GM19452 (cell line): ENCODE measurements at regions not wholly inside any gene's neighbourhood (a gene's known extent, or its start where the extent isn't known, plus 50 kb on each side); places are given as distances from the start of the nearest gene placed in this dataset.
"Not testable (repeated sequence)": the region's sequence is repeated elsewhere in the genome, so short reads cannot be mapped to it uniquely, and the experiment has no call there.

Experiments
- ATAC-seq: cut with Tn5 transposase; IDR thresholded peaks from one replicate; pipeline ENCODE4 v1.9.1; 2021; ENCODE audit not compliant: unreplicated experiment

DNA sequence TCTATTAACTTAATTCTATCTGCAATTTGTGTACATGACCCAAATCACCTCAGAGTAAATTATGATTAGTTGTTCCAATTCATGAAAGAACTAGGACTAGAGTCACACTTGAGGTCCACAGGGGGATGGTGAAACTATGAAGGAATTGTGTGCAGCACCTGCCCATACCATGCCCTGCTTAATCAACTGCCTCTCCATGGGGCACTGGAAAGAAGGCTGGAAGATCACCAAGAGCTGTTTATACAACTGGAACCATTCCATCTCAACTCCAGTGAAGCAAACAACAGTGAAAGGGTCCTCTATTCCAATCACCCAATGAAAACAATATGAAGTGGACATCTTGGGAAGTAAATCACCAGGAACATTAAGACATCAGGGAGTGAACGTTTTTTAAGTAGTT, 98.7 kb upstream of the SEMA3D start:
- no peak for ATAC-seq

- ATAC-seq: no peak
These were observed 88.3 kb upstream of the SEMA3D start for GRCh38 chr7:85275204-85275603.

DNA sequence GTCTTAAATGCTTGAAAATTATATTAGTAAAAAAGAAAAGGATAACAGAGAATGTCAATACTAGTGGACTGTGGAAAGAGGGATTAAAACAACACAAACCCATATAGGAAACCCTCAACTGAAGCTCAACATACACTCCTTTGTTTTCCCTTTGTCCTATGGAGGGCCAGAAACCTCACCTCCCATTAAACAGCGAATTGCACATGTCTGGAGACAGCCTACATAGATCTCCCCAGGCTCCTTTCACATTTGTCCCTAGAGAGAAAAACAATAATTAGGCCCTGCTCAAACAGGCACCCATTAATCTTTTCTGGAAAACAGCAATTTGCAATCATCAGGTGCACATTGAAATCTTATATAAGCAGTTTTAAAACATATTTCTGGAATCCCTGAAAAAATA, 87.6 kb upstream of the SEMA3D start:
- no peak for ATAC-seq

- ATAC-seq: no peak
These were observed 76.0 kb upstream of the SEMA3D start for GRCh38 chr7:85262891-85263290.

DNA sequence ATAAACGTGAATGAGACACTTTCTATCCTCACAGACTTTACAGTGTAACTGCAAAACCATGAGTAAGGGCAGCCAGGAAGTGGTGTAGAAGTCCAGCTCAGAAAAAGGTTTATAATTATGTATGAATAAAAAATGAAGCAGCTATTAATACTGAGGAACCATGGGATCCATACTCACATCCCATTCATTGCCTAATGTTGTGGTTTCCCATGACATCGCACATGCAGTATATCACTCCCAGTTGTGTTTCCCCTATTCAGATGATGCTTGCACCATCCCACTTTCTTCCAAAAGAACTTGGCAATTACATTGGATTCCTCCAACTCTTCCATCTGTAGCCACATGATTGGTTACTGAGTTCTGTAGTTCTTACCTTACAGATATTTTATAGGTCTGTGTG, 74.5 kb upstream of the SEMA3D start:
- ATAC-seq: no peak

DNA sequence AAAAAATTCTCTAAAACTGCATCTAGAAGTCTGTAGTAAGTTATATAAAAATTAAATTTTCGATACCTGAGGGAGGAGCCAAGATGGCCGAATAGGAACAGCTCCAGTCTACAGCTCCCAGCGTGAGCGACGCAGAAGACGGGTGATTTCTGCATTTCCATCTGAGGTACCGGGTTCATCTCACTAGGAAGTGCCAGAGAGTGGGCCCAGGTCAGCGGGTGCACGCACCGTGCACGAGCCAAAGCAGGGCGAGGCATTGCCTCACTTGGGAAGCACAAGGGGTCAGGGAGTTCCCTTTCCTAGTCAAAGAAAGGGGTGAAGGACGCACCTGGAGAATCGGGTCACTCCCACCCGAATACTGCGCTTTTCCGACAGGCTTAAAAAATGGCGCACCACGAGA, 62.9 kb upstream of the SEMA3D start:
- not testable (repeated sequence) for ATAC-seq

DNA sequence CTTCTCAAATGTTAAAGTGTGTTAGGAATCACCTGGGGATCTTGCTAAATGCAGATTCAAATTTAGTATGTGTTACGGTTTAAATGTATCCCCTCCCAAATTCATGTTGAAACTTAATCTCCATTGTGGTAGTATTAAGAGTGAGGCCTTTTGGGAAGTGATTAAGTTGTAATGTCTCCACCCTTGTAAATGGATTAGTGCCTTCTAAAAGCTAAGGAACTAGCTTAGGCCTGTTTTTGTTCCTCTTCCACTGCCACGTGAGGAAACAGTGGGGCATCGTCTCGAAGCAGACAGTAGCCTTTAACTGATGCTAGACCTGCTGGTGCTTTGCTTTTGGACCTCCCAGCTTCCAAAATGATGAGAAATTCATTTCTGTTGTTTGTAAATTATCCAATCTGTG, 52.3 kb upstream of the SEMA3D start:
- ATAC-seq: no peak

DNA sequence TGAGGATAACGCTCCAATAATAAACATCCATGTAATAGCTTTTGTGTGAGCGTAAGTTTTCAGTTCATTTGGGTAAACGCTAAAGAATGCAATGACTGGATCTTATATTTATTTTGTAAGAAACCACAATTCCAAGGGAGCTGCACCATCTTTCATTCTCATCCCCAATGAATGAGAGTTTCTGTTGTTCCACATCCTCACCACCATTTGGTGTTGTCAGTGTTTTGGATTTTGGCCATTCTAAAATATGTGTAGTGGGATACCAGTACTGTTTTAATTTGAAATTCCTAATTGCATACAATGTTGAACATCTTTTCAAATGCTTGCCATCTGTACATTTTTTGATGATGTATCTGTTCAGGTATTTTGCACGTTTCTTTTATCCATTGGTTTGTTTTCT, 50.9 kb upstream of the SEMA3D start:
- ATAC-seq: no peak
